T-helper 1 cell treated with Interleukin-12 subunit alpha and Interleukin-12 subunit beta and Interleukin-4 antibody, amounts not matched to agents 30 μg/mL and 1 μg/mL, for 36 hours (primary cell): ENCODE measurements at regions not wholly inside any gene's neighbourhood (a gene's known extent, or its start where the extent isn't known, plus 50 kb on each side); places are given as distances from the start of the nearest gene placed in this dataset.

Experiments used
- H3K27ac Mint-ChIP-seq: one replicate; pipeline ENCODE4 v1.8.0; 2021; ENCODE audit warnings: mild to moderate bottlenecking, mixed read lengths
- H3K27me3 Mint-ChIP-seq: one replicate; pipeline ENCODE4 v1.8.0; 2021; ENCODE audit warnings: low read depth, mixed read lengths
- H3K36me3 Mint-ChIP-seq: one replicate; pipeline ENCODE4 v1.8.0; 2021; ENCODE audit warnings: low read depth, mixed read lengths
- H3K4me1 Mint-ChIP-seq: one replicate; pipeline ENCODE4 v1.8.0; 2021; ENCODE audit warnings: low read depth, mixed read lengths
- H3K4me3 Mint-ChIP-seq: one replicate; pipeline ENCODE4 v1.8.0; 2021; ENCODE audit warnings: mild to moderate bottlenecking, moderate library complexity, mixed read lengths
- H3K9me3 Mint-ChIP-seq: one replicate; pipeline ENCODE4 v1.8.0; 2021; ENCODE audit warnings: mixed read lengths

DNA sequence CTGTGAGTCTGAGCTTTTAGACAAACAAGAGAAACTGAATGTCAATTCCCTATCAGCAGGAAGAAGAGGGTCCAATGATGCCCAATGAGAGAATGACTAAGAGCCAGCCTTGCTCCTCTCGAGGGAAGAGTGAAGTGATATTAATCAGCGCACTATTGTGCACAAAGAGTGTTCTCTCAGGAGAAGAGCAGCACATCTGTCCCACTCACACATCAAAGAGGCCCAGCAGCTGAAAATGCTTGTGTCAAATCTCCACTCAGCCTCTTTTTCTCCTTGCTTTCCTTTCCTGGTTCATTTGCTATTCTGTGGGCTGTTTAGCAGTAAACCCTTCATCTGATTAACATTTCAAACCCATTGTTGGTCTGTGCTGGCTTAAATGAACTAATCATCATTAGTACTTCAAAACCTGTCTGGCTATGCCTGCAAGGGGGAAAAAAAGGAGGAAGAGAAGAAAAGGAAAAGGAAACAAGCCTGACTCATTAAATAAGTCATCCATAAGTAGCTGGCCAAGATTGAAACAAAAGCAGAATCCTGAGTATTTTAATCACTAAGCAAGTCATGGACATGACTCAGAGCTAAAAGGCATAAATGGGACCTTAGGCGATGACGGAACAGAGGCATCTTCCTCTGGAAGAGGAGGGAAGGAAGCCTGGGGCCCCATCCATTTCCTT, 912.7 kb downstream of the TUSC7 start:
- Mint-ChIP-seq H3K36me3 (no peaks in the 10 kb centered on the region), H3K9me3 (no peaks in the 10 kb centered on the region), H3K4me3 (no peak overlapping the region), H3K4me1 (no peaks in the 10 kb centered on the region), H3K27me3 (no peaks in the 10 kb centered on the region), H3K27ac (no peak overlapping the region)

DNA sequence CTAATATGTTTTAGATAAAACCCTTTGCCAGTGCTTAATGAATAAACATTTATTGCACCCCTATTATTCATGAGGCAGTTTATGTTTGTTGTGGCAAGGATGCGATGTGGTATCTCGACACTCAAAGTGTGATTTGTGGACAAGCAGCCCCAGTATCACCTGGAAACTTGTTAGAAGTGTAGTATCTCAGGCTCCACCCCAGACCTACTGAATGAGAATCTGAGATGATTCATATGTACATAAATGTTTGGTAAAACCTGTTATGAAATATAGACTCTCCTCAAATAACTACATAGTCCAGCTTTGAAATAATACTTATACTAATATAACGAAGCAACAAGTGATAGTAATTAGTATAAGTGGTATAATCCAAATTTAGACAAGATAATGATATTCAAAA, 914.8 kb downstream of the TUSC7 start:
- H3K9me3 Mint-ChIP-seq = no peaks in the 10 kb centered on the region
- no peak overlapping the region for H3K4me3 Mint-ChIP-seq
- H3K27me3 Mint-ChIP-seq = no peaks in the 10 kb centered on the region
- no peaks in the 10 kb centered on the region for H3K36me3 Mint-ChIP-seq
- no peak overlapping the region for H3K27ac Mint-ChIP-seq
- no peaks in the 10 kb centered on the region for H3K4me1 Mint-ChIP-seq

- H3K36me3 Mint-ChIP-seq = no peaks in the 10 kb centered on the region
- H3K9me3 Mint-ChIP-seq = no peaks in the 10 kb centered on the region
- no peaks in the 10 kb centered on the region for H3K27me3 Mint-ChIP-seq
- H3K4me1 Mint-ChIP-seq = no peaks in the 10 kb centered on the region
- no peak overlapping the region for H3K27ac Mint-ChIP-seq
- H3K4me3 Mint-ChIP-seq = no peak overlapping the region
Measured at GRCh38 chr3:117625174-117625573, 915.6 kb downstream of the TUSC7 start.

DNA sequence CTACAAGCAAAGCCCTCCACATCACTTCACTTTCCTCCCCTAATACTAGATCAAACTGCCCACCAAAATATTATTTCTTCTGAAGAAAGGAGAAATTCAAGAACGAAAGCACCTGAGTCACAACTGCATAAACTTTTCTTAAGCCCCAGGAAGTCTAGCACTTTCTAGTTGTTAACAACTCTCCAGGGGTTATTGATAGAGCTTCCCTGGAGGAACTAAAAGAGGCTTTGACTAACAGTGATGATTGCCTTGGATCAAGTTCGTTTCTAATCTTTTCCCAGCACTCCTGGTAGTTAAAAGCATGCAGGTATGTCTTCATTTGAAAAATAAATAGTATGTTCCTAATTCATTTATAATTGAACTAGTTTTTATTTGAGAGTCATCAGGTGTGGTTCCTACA, 917.0 kb downstream of the TUSC7 start:
- no peak overlapping the region for H3K27ac Mint-ChIP-seq
- H3K36me3 Mint-ChIP-seq = no peaks in the 10 kb centered on the region
- no peaks in the 10 kb centered on the region for H3K9me3 Mint-ChIP-seq
- no peaks in the 10 kb centered on the region for H3K4me1 Mint-ChIP-seq
- no peaks in the 10 kb centered on the region for H3K27me3 Mint-ChIP-seq
- H3K4me3 Mint-ChIP-seq = no peak overlapping the region

GRCh38 chr3:117628823-117629291, 919.3 kb downstream of the TUSC7 start:
- Mint-ChIP-seq H3K9me3 (no peaks in the 10 kb centered on the region), H3K36me3 (no peaks in the 10 kb centered on the region), H3K4me3 (no peak overlapping the region), H3K4me1 (no peaks in the 10 kb centered on the region), H3K27ac (no peak overlapping the region), H3K27me3 (no peaks in the 10 kb centered on the region)

GRCh38 chr3:117629505-117629904, 919.9 kb downstream of the TUSC7 start:
- H3K9me3 Mint-ChIP-seq = no peaks in the 10 kb centered on the region
- H3K4me3 Mint-ChIP-seq = no peak overlapping the region
- no peak overlapping the region for H3K27ac Mint-ChIP-seq
- no peaks in the 10 kb centered on the region for H3K4me1 Mint-ChIP-seq
- no peaks in the 10 kb centered on the region for H3K27me3 Mint-ChIP-seq
- H3K36me3 Mint-ChIP-seq = no peaks in the 10 kb centered on the region

GRCh38 chr3:117630469-117630868, 920.9 kb downstream of the TUSC7 start:
- Mint-ChIP-seq H3K4me3 (no peak overlapping the region), H3K9me3 (peaks cover 4% of the 10 kb centered on the region), H3K27ac (no peak overlapping the region), H3K27me3 (no peaks in the 10 kb centered on the region), H3K36me3 (no peaks in the 10 kb centered on the region), H3K4me1 (no peaks in the 10 kb centered on the region)

DNA sequence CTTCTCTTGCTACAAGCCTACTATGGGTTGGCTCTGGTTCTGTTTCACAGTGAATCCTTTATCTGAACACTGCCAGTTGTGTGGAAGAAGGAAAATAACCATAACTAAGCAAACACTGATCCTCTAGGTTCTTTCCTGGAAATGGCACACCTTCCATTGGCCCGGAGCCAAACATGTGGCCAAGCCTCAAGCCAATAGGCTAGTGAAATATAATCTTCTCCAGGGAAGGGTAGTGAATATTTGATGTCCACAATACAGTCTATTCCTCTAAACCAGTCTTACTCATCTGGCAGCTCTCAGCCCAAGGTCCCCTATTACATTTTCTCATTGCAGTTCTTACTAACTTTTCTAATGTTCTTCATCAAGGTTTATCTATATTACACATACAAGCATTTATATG, 921.3 kb downstream of the TUSC7 start:
- H3K27ac Mint-ChIP-seq = no peak overlapping the region
- H3K9me3 Mint-ChIP-seq = peaks cover 4% of the 10 kb centered on the region
- H3K4me1 Mint-ChIP-seq = no peaks in the 10 kb centered on the region
- no peak overlapping the region for H3K4me3 Mint-ChIP-seq
- no peaks in the 10 kb centered on the region for H3K36me3 Mint-ChIP-seq
- H3K27me3 Mint-ChIP-seq = no peaks in the 10 kb centered on the region

DNA sequence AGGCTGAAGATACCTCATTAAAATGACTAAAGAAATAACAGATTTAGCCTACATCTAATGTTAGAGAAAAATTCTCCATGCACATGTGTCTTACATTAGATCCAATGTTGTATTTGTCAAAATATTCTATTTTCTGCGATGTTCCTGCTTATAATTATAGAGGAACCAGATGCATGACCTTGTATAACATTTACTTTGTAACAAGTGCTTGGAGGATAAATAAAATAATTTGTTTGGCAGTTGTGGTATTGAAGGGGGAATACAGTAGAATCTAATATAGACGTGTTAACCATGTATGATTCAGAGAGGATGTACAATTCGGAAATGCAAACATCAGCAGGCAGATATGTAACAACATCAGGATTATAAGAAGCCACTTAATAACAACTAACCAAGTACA, 922.2 kb downstream of the TUSC7 start:
- Mint-ChIP-seq H3K4me3 (no peak overlapping the region), H3K4me1 (no peaks in the 10 kb centered on the region), H3K27ac (no peak overlapping the region), H3K9me3 (peaks cover 4% of the 10 kb centered on the region), H3K36me3 (no peaks in the 10 kb centered on the region), H3K27me3 (no peaks in the 10 kb centered on the region)

GRCh38 chr3:117632191-117632590, 922.6 kb downstream of the TUSC7 start:
- no peak overlapping the region for H3K27ac Mint-ChIP-seq
- H3K36me3 Mint-ChIP-seq = no peaks in the 10 kb centered on the region
- no peaks in the 10 kb centered on the region for H3K4me1 Mint-ChIP-seq
- H3K9me3 Mint-ChIP-seq = peaks cover 4% of the 10 kb centered on the region
- H3K27me3 Mint-ChIP-seq = no peaks in the 10 kb centered on the region
- no peak overlapping the region for H3K4me3 Mint-ChIP-seq

DNA sequence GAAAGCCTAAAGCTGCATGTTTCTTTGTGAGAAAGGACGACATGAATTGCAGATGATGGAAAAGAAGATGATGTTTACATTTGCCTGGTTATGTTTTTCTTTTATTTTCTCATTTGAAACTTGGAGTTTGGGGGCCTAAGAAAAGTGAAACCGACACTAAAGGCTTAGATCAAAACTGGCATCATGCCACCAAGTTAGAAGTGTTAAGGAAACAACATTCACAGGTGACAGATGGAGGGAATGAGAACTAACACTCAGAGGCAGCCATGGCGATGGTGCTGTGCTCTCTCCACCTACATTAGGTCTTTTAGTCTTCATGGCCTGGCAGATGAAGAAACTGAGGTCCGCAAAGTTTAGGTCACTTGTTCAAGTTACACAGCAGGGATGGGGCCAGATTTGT, 923.6 kb downstream of the TUSC7 start:
- H3K27me3 Mint-ChIP-seq = no peaks in the 10 kb centered on the region
- H3K27ac Mint-ChIP-seq = no peak overlapping the region
- H3K4me1 Mint-ChIP-seq = no peaks in the 10 kb centered on the region
- H3K36me3 Mint-ChIP-seq = no peaks in the 10 kb centered on the region
- H3K4me3 Mint-ChIP-seq = no peak overlapping the region
- H3K9me3 Mint-ChIP-seq = peaks cover 4% of the 10 kb centered on the region

GRCh38 chr3:117637666-117638065, 928.1 kb downstream of the TUSC7 start:
- Mint-ChIP-seq H3K4me1 (no peaks in the 10 kb centered on the region), H3K9me3 (peaks cover 4% of the 10 kb centered on the region), H3K27ac (no peak overlapping the region), H3K4me3 (no peak overlapping the region), H3K27me3 (no peaks in the 10 kb centered on the region), H3K36me3 (no peaks in the 10 kb centered on the region)

DNA sequence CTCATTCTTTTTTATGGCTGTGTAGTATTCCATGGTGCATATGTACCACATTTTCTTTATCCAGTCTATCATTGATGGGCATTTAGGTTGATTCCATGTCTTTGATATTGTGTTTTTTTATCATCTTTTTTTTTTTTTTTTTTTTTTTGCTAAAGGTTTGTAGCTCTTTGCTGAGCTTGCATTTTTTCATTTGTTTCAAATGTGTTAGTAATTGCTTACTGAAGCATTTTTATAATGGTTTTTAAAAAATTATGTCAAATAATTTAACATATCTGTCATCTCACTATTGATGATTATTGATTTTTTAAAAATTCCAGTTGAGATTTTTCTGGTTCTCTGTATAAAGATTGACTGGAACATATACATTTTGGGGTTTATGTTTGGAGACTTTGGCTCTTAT, 934.6 kb downstream of the TUSC7 start:
- no peaks in the 10 kb centered on the region for H3K36me3 Mint-ChIP-seq
- H3K27ac Mint-ChIP-seq = no peak overlapping the region
- no peaks in the 10 kb centered on the region for H3K27me3 Mint-ChIP-seq
- no peaks in the 10 kb centered on the region for H3K4me1 Mint-ChIP-seq
- H3K4me3 Mint-ChIP-seq = no peak overlapping the region
- peaks cover 8% of the 10 kb centered on the region for H3K9me3 Mint-ChIP-seq

GRCh38 chr3:117645561-117646242, 936.1 kb downstream of the TUSC7 start:
- no peaks in the 10 kb centered on the region for H3K4me1 Mint-ChIP-seq
- no peak overlapping the region for H3K27ac Mint-ChIP-seq
- H3K4me3 Mint-ChIP-seq = no peak overlapping the region
- H3K9me3 Mint-ChIP-seq = peaks cover 8% of the 10 kb centered on the region
- H3K36me3 Mint-ChIP-seq = no peaks in the 10 kb centered on the region
- no peaks in the 10 kb centered on the region for H3K27me3 Mint-ChIP-seq

DNA sequence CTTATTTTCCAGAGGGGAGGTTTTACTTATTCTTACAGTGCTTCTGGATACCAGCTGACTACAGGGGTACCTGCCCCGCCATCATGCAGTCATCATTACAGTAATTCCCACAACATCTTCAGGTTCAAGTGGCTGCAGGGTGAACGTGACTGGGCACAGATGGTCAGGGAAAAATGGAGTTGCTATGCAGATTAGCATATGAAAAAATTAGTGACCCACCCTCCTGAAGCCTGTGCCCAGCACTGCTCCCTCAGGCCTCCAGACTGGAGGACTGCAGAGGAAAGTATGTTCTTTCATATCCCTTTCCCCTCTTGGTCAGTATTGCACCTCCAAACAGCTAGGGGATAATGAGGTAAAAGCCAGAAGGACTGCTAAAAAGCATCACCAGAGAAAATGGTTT, 937.9 kb downstream of the TUSC7 start:
- Mint-ChIP-seq H3K27ac (no peak overlapping the region), H3K4me1 (no peaks in the 10 kb centered on the region), H3K4me3 (no peak overlapping the region), H3K27me3 (no peaks in the 10 kb centered on the region), H3K9me3 (peaks cover 8% of the 10 kb centered on the region), H3K36me3 (no peaks in the 10 kb centered on the region)
